ENCODE measurements at regions not wholly inside any gene's neighbourhood (a gene's known extent, or its start where the extent isn't known, plus 50 kb on each side); places are given as distances from the start of the nearest gene placed in this dataset.

DNA sequence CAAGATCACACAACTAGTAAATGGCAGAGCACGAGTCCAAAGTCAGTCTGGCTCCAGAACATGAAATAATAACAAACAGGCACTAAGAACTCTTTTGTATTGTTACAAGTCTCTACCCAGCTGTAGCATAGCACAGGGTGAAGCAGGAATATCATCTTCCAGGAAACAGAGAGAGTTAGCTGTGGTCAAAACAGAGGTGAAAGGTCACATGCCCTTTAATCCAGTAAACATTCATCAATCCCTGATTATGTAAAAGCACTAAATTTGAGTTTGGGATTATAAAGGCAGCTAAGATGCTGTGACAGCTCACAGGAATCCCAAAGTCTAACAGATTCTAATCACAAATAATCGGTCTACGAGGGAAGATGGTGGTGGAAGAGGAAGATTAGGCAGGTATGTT, 133.0 kb upstream of the ASTN2 start:
- no peak for DNase-seq (ENCODE audit: low read depth)

DNA sequence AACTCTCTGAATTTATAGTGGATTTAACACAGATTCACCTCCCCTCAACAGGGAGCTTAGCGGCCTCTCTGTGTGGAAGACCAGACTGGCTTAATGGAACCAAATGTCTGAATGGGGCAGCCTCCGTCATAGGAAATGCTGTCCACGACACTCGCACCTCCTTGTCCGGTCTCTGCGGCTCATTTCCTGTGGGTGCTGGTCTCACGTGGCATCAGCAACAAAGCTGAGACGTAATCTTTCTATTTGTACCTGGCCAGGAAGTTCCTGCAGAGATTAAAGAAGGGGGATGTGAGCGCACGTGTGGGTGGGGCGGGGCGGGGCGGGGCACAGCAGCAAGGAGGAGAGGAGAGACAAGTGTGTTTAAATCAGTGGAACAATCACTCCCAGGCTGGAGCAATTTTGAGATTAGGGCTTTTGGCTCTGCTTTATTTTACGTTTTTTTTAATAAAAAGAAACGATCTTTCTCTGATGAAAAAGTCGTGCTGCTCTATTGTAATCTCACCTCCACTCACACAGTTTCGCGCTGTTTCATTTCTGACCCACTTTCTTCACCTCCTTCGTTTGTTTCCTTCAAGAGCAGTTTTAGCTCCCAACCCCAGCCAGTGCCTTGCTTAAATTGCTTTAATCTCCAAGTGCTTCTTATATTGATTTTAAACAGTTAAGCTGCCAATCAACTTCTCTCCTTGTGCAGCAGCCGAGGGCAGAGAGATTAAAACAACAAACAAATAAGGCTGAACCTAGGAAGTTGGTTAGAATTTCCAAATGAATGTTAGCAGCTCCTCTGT, 132.2 kb upstream of the ASTN2 start:
- no peak for DNase-seq (ENCODE audit: low read depth)

DNA sequence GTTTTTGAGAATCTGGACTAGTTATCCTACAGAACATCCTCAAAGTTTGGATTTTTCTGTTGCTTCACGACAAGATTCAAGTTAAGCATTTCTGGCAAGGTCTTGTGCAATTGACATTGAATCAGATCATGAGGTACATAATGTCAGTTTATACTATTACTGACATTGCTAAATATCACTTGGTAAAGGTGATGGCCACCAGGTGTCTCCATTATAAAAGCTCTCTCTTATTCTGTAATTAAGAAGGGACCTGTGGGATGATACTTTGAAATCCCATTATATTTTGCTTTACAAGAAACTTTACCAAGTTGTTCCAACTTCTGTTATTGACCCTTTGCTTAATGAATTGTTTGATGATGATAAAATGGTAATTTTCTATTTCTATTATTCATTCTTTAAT, 131.0 kb upstream of the ASTN2 start:
- DNase-seq (ENCODE audit: low read depth) = no peak

DNA sequence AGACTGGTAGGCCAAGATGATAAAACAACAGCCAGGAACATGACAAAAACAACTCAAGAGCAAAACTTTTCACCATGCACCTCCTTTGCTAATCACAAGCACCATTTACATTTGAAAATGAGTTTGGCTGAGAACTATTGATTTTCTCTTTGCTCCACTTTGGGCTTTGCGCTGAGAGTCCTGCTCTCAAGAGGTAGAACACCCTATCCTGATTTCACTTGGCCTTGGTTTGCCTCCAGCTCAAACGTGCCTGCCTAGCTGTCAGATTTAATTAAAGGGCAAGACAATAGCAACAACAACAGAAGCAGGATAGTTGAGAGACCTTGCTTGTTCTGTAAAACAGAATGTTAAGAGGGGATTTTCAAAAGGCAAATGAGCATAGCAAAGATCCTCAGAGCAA, 128.2 kb upstream of the ASTN2 start:
- no peak for DNase-seq (ENCODE audit: low read depth)

DNA sequence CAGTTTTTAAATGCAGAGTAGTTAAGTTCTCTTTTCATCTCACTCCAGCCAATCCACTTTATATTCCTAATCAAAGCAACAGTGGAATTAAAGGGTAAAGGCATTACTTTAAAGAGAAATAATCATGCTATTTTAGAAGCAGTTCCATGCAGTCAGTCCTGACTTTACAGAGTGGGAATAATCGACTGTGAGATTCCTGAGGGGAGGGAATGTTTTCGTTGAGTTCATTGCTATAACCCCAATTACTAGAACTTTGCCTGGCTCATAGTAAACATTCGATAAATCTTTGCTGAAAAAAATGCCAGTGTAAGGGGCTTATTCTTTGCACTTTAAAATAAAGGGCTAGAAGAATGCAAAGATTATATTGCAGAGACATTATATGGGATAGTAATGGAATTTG, 127.2 kb upstream of the ASTN2 start:
- no peak for DNase-seq (ENCODE audit: low read depth)

DNA sequence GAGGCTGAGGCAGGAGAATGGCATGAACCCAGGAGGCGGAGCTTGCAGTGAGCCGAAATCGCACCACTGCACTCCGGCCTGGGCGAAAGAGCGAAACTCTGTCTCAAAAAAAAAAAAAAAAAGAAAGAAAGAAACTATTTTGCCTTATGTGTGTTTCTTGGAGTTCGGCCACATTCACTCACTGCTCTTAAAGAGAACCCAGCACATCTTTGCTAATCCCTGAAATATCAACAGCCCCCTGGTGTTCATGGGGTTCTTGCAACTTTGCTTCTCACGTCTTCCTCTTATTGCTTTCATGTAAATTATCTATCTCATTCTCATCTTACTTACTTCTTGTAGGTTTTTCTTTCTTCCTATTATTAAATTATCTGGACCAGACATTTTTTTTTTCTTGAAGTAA, 126.3 kb upstream of the ASTN2 start:
- no peak for DNase-seq (ENCODE audit: low read depth)

DNA sequence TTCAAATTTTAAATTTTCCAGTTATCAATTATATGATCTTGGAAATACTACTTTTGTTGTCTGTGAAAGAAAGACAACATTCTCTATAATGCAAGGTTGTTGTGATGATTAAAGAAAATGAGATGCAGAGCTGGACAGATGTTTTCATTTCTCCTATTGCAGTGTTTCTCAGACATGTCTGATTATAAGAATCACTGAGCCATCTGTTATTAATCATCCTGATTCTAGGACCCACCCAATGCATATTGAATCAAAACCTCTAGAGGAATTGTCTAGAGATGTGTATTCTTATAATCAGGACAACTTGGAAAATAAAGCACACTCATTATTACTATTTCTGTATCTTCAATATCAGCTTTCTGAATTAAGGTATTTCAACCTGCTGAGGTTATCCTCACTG, 121.1 kb upstream of the ASTN2 start:
- no peak for DNase-seq (ENCODE audit: low read depth)

DNA sequence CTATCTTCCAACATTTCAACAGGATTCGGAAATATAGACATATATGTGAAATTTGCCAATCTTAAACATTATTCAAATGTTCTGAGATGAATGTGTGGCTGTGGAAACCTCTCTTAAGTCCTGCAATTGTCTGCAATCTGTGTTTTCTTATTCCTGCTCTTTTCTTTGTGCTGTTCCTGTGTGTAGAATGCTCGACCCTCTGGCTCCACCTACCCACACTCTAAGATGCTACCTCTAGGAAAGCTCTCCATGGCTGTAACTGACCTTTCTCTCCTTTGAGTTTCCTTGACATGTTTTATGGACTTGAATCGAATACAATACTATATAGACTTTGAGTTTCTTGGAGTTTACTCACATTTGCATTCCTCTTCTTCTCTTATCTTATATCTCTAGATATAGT, 120.6 kb upstream of the ASTN2 start:
- no peak for DNase-seq (ENCODE audit: low read depth)

DNA sequence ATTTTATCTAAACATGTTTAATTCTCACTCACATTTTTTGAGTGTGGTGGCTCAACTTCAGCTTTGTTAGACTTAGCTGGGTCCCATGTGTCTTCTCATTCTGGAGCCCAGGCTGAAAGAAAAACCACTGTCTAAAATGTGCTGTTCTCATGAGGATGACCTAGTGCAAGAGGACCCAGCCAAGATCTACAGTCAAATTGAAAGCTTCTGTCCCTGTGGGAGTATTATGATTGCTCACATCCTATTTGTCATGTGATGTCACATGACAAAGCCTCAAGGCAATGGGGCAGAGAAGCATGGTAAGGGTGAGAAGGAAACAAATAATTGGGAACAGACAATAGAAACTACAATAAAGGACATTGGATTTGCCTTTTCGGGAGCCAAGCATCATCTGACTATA, 113.4 kb upstream of the ASTN2 start:
- no peak for DNase-seq (ENCODE audit: low read depth)

DNA sequence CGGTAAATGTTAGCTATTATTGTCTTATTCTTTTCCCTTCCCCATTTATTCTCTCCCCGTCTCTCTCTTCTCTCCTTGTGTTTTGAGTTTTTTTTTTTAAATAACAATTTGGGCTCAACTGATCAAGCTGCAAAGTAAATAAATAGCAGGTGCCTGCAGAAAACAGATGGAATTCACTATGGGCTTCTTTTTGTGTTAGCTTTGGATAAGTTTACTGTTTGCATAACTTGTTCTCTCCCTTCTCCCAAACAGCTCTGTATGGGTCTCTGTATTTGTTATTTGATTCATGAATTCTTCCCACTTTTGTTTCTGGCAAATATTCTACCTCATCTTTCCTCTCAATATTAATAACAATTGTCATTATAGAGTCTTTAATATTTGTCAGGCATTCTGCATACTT, 111.8 kb upstream of the ASTN2 start:
- DNase-seq (ENCODE audit: low read depth) = no peak

DNA sequence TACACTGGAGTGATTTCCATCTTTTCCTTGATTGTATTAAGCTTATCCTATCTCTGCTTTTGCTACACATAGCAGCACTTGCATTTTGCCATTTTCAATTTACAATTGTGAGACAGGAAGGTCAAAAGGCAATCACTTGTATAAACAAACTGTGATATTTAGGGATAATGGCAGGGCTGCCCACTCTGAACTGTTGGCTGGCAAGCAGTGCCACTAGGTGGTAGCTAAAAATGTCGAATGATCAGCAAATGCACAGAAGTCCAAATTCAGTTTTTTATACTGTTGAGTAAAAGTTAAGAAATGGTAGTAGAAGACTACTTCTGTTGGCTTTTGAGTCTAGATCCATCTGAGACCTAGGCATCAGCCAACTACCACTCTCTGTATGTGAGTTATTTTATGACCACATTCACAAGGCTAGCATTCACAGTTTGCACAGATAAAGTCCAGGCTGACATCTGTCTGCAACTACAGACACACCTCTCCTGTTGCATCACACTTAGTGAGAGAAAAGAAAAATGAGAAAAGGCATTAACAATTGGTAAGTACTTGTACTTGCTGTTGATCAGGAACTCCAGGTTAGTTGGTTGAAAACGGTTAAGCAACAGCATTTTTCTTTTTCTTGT, 108.8 kb upstream of the ASTN2 start:
- no peak for DNase-seq (ENCODE audit: low read depth)

DNA sequence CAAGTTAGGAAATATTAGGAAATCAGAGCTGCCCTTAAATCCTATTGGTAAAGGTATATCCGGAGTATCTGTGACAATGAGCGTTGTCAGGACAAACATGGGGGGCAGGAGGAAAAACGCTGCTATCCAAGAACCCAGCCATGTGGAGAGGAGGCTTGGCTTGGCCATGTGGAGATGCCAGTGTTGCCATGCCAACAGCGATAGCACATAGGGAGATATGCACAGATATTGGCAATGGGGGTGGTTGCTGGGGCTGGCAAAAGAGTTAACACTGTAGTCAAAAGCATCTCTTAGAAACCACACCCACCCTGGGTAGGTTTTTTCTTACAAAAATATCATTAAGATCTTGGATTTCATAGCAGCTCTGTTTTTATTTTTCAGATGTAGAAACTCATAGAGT, 106.4 kb upstream of the ASTN2 start:
- DNase-seq (ENCODE audit: low read depth) = no peak

DNA sequence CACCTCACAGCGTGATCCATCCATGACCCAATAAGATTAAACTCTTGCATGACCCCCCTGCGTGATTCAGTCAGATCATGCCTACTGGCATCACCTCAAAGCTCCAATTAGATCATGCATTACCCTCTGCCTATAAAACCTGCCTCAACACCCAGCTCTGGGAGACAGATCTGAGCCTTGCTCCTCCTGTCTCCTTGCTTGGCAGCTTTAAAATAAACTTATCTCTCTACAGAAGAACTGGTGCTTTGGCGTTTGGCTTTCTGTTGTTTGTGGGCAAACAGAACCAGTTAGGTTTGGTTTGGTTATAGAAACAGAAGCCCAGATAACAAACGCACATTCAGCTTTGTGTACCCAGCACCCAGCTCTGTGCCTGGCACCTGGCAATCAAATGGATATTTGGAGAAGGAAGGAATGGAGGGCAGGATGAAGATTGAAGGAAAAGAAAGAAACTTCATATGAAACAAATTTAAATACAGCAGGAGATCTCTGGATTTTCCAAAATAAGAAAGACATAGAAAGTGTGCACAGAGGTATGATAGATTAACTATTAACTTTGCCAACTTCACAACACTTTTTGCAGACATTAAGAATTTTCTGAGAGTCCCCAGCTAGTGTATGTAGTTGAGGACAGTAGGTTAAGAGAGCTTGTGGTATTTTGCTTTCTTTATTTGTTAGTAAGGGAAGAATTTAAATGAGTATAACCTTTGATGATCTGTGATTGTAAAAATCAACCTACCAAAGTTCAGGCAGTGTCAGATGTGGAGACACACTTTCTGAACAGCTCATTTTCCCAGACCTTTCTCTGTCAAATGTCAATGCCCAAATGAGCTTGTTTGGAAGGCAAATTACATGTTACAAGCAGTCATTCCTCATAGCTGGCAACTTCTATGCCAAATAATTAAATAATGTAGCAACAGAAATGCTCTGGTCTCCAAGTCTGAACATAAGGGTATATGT, 102.1 kb upstream of the ASTN2 start:
- no peak for DNase-seq (ENCODE audit: low read depth)

DNA sequence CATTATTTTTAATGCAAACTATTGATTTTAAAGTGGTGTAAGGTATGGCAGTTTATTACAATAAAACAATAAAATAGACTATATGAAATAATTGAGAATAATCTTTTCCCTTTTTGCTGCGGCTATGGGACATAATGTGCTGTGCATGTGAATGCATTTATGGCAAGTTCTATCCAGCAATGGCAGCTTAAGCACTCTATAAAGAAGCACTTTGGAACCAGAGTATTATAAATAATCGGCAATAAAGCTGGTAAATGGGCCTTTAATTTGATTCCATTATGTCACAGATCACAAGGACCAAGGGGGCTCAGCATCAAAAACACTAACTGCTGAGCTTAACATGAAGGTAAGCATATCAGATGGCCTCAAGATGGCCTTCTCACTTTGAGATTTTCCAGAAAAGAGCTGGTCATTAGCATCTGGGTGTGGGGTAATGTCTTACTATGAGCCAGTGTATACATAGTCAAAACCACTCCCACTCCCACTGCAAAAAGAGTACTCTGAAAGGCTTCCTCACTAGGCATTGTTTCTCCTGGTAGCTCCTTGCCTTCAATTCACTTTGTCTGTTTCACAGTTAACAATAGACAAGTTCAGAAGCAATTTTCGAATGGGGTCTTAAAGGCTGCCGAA, 97.1 kb upstream of the ASTN2 start:
- no peak for DNase-seq (ENCODE audit: low read depth)

DNA sequence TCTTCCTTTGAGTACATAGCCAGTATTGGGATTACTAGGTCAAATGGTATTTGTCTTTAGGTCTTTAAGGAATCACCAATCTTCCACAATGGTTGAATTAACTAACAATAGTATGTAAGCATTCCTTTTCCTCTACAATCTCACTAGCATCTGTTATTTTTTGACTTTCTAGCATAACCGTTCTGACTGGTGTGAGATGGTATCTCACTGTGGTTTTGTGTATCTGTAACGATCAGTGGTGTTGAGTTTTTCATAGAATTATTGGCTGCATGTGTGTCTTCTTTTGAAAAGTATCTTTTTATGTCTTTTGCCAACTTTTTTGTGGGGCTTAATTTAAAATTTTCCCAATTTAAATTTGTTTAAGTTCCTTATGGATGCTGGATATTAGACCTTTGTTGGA, 81.5 kb upstream of the ASTN2 start:
- DNase-seq (ENCODE audit: low read depth) = no peak

DNA sequence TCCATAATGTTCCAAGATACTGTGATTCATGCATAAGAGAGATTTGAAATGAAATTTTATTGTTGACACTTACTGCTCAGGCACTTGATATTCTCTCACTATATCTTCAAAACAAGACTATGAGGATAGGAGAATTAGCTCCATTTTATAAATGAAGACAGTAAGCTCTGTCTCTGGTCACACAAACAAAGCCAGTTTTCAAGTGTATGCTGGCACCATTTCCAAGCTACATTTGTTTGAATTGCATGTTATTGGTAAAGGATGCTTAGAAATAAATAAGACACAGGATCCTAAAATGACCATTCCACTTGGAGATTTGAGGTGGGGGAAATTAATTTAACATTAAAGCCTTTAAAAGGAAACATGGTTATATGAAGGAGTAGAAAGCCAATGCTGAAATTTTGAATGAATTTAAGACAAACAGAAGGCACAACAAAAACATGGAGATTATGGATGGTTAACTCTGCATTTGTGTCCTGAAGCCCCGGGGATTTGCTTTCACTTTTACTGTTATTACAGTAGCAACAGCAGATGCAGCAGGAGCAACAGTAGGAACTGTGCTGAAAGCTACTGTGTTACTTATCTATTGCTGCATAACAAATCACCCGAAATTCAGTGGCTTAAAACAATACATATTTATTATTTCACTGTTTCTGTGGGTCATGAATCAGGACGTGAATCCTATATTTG, 79.7 kb upstream of the ASTN2 start:
- DNase-seq (ENCODE audit: low read depth) = no peak

DNA sequence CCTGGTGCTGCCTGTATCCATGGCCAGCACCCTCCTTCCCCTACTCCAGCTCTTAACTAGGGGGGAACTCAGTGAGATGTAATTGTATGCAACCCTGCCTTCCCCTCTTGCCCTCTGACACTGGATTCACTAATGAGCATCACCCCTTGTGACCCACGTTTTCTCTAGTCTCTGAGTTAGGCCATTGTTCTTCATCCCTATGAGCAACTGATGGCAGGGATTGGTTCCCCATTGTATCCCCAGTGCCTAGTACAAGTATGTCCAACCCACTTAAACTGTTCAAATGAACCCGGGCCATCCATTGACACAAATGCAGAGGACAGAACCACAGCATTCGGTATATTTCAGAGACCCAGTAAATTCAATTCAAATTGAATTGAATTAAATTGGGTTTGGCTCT, 77.6 kb upstream of the ASTN2 start:
- DNase-seq (ENCODE audit: low read depth) = no peak

DNA sequence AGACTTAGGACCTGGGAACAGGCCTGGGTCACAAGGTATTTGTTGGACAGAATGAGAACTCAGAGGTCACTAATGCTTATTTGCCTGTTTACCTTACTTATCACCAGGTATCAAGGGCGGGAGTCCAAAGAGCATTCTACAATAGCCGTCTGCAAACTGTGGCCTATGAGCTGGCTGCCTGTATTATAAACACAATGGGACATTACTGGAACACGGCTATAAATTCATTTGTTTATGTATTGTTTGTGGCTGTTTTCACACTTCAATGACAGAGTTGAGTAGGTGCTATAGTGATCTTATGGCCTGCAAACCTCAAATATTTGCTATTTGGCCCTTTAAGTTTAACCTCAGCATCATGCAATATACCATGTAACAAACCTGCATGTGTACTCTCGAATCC, 76.6 kb upstream of the ASTN2 start:
- DNase-seq (ENCODE audit: low read depth) = no peak

DNA sequence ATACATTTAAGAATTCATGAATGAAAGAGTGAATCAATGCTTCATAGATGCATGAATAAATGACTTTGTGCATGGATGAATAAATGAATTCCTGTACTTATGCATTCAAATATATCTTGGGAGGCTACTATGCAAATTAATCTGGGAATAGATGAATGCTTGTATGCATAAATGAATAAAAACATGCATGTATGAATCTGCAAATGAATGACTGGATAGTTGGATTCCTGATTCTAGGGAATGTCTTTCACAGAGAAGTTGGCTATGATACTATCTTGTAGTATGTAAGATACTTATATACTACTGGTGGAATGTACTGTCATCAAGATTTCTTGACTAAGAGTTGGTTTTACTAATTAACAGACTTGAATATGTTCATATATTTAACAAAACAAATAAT, 75.3 kb upstream of the ASTN2 start:
- DNase-seq (ENCODE audit: low read depth) = no peak

DNA sequence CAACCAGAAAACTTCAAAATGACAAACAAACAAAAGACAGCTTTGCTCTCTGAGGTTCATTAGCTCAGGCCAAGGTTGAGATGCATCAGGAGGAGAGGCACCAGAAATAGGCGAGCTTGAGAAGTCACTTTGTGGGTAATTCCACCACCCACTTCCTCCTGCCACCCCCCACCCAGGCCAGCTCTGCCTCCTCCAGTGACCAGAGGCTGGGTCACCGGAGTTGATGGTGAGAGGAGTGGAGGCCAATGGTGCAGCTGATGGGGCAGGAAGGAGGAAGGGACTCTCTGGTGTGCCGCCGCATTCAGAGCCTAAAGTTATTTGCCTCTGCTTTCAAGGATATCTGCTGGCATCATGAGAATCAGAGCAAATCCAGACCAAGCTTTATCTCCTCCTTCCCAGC, 73.8 kb upstream of the ASTN2 start:
- DNase-seq (ENCODE audit: low read depth) = no peak

DNA sequence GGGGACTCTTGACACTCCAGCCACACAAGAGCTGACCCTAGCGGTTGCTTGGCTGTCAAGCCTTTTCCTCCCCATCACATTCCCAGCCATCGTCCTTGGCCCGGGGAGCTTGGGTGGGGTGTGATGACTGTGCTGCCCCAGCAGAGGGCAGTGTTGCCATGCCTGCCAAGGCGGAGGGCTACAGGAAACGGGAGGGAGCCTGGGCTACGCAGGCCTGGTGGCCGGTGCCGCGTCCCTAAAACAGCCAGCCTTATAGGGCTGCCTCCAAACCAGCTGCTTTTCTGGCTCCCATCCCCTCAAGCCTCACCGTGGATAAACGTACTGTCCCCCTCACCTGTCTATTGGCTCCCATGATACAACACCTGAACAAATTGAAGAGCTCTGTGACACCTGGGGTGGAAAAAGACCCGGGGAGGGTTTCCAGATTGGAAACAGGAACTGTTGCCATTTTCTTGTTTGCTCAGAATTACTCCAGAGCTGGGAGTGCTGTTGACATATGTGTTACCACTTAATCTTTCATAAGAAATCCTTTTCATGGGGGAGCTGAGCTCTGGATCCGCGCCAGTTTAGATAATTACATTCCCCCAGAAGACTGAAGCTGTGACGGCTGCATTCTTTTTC, 72.8 kb upstream of the ASTN2 start:
- DNase-seq (ENCODE audit: low read depth) = peak; percentile 20
